Thymus (tissue), 11 donors: ENCODE measurements at regions not wholly inside any gene's neighbourhood (a gene's known extent, or its start where the extent isn't known, plus 50 kb on each side); places are given as distances from the start of the nearest gene placed in this dataset.

ENCODE experiments used
- DNase-seq, 9 donors: peaks; one replicate each; pipeline ENCODE4 v3.0.0-alpha.2; 2013; ENCODE audit warnings: low spot score in 9 of 9, low read depth in 6 of 9, missing footprints in 1 of 9
- H3K27ac ChIP-seq, 2 donors: one replicate each; pipeline ENCODE4 v1.5.1; 2013; ENCODE audit warnings: control low read depth in 1 of 2, low read depth in 1 of 2, low read length in 1 of 2, mild to moderate bottlenecking in 1 of 2, moderate library complexity in 1 of 2
- H3K27me3 ChIP-seq, 2 donors: one replicate each; pipeline ENCODE4 v1.5.1; 2013; ENCODE audit warnings: low read length in 1 of 2; ENCODE audit not compliant: control insufficient read depth in 2 of 2, insufficient read depth in 1 of 2
- H3K36me3 ChIP-seq, 2 donors: one replicate each; pipeline ENCODE4 v1.5.1; 2013; ENCODE audit warnings: low read length in 1 of 2, mild to moderate bottlenecking in 1 of 2, moderate library complexity in 1 of 2; ENCODE audit not compliant: control insufficient read depth in 2 of 2, insufficient read depth in 2 of 2
- H3K4me1 ChIP-seq, 2 donors: one replicate each; pipeline ENCODE4 v1.5.1; 2013; ENCODE audit warnings: low read length in 2 of 2; ENCODE audit not compliant: control insufficient read depth in 2 of 2, insufficient read depth in 2 of 2
- H3K4me3 ChIP-seq, 2 donors: one replicate each; pipeline ENCODE4 v1.5.1; 2013; ENCODE audit warnings: low read length in 2 of 2, control low read depth in 1 of 2, mild to moderate bottlenecking in 1 of 2
- H3K9me3 ChIP-seq, 2 donors: one replicate each; pipeline ENCODE4 v1.5.1; 2013; ENCODE audit warnings: low read length in 1 of 2, mild to moderate bottlenecking in 1 of 2; ENCODE audit not compliant: control insufficient read depth in 2 of 2, insufficient read depth in 1 of 2
- WGBS: extraction: QIAGEN DNeasy Blood & Tissue Kit; methylation state at CpG from one replicate; pipeline ENCODE4 v1.1.7; 2013; 5-methylcytosine and 5-hydroxymethylcytosine counted together
- donor health status: healthy.

- no peak overlapping the region for H3K27ac ChIP-seq
- WGBS, result 89% methylated on average over 1 of the region's 1 CpG
- no peaks in the 10 kb centered on the region for H3K9me3 ChIP-seq
- no peaks in the 10 kb centered on the region for H3K36me3 ChIP-seq
- no peak for DNase-seq
- no peak overlapping the region for H3K4me3 ChIP-seq
- H3K4me1 ChIP-seq, result no peaks in the 10 kb centered on the region
- no peaks in the 10 kb centered on the region for H3K27me3 ChIP-seq
Observed at GRCh38 chr2:147632198-147632597, 212.6 kb upstream of the ACVR2A start.

- DNase-seq, result peak in 1 of 9 donors; percentile 28
- Histone ChIP-seq H3K4me3 (no peak overlapping the region), H3K9me3 (no peaks in the 10 kb centered on the region), H3K27ac (no peak overlapping the region), H3K4me1 (no peaks in the 10 kb centered on the region), H3K27me3 (no peaks in the 10 kb centered on the region), H3K36me3 (no peaks in the 10 kb centered on the region)
- WGBS, result 5% methylated on average over 1 of the region's 1 CpG
Observed at GRCh38 chr2:147631294-147631693, 213.5 kb upstream of the ACVR2A start.

GRCh38 chr2:147630585-147630984 lies 214.2 kb upstream of the ACVR2A start:
- no peak overlapping the region for H3K27ac ChIP-seq
- WGBS, result 14% methylated on average over 6 of the region's 6 CpGs
- H3K4me1 ChIP-seq, result no peaks in the 10 kb centered on the region
- no peak overlapping the region for H3K4me3 ChIP-seq
- no peaks in the 10 kb centered on the region for H3K9me3 ChIP-seq
- DNase-seq, result no peak
- no peaks in the 10 kb centered on the region for H3K36me3 ChIP-seq
- H3K27me3 ChIP-seq, result no peaks in the 10 kb centered on the region

- WGBS, result 89% methylated on average over 1 of the region's 1 CpG
- no peaks in the 10 kb centered on the region for H3K36me3 ChIP-seq
- no peak overlapping the region for H3K4me3 ChIP-seq
- H3K4me1 ChIP-seq, result no peaks in the 10 kb centered on the region
- DNase-seq, result peak in 1 of 9 donors; percentile 14
- no peaks in the 10 kb centered on the region for H3K9me3 ChIP-seq
- H3K27me3 ChIP-seq, result no peaks in the 10 kb centered on the region
- no peak overlapping the region for H3K27ac ChIP-seq
Observed at GRCh38 chr2:147628971-147629421, 215.8 kb upstream of the ACVR2A start.

GRCh38 chr2:147623328-147623727 lies 221.5 kb upstream of the ACVR2A start:
- peak overlapping the region in 1 of 2 donors; percentile 15 for H3K27ac ChIP-seq
- no peaks in the 10 kb centered on the region for H3K4me1 ChIP-seq
- DNase-seq, result peak in 1 of 9 donors; percentile 26
- H3K27me3 ChIP-seq, result no peaks in the 10 kb centered on the region
- no peaks in the 10 kb centered on the region for H3K9me3 ChIP-seq
- no peak overlapping the region for H3K4me3 ChIP-seq
- no peaks in the 10 kb centered on the region for H3K36me3 ChIP-seq
- 42% methylated on average over 1 of the region's 1 CpG for WGBS

GRCh38 chr2:147621656-147622197 lies 223.1 kb upstream of the ACVR2A start:
- Histone ChIP-seq H3K36me3 (no peaks in the 10 kb centered on the region), H3K4me3 (no peak overlapping the region), H3K9me3 (no peaks in the 10 kb centered on the region), H3K4me1 (no peaks in the 10 kb centered on the region), H3K27me3 (no peaks in the 10 kb centered on the region), H3K27ac (no peak overlapping the region)
- 94% methylated on average over 3 of the region's 3 CpGs for WGBS
- DNase-seq, result no peak

- no peaks in the 10 kb centered on the region for H3K4me1 ChIP-seq
- 97% methylated on average over 4 of the region's 4 CpGs for WGBS
Observed at GRCh38 chr2:147619808-147620207, 225.0 kb upstream of the ACVR2A start.

GRCh38 chr2:147615726-147616125 lies 229.1 kb upstream of the ACVR2A start:
- no peak for DNase-seq
- no peak overlapping the region for H3K4me3 ChIP-seq
- H3K27ac ChIP-seq, result peak overlapping the region; percentile 18 to 23
- no peaks in the 10 kb centered on the region for H3K4me1 ChIP-seq
- no peaks in the 10 kb centered on the region for H3K9me3 ChIP-seq
- no peaks in the 10 kb centered on the region for H3K36me3 ChIP-seq
- no peaks in the 10 kb centered on the region for H3K27me3 ChIP-seq
- WGBS, result 89% methylated on average over 2 of the region's 2 CpGs

More at GRCh38 chr2:147619808-147620207, 225.0 kb upstream of the ACVR2A start:
- H3K9me3 ChIP-seq, result no peaks in the 10 kb centered on the region
- H3K4me3 ChIP-seq, result no peak overlapping the region
- H3K27ac ChIP-seq, result no peak overlapping the region
- H3K27me3 ChIP-seq, result no peaks in the 10 kb centered on the region
- DNase-seq, result no peak
- H3K36me3 ChIP-seq, result no peaks in the 10 kb centered on the region

- Histone ChIP-seq H3K4me1 (no peaks in the 10 kb centered on the region), H3K4me3 (no peak overlapping the region), H3K9me3 (no peaks in the 10 kb centered on the region), H3K36me3 (no peaks in the 10 kb centered on the region), H3K27me3 (no peaks in the 10 kb centered on the region), H3K27ac (no peak overlapping the region)
- DNase-seq, result no peak
- 93% methylated on average over 4 of the region's 4 CpGs for WGBS
Observed at GRCh38 chr2:147614979-147615470, 229.8 kb upstream of the ACVR2A start.
